Liver (tissue), 8 donors: ENCODE measurements at regions not wholly inside any gene's neighbourhood (a gene's known extent, or its start where the extent isn't known, plus 50 kb on each side); places are given as distances from the start of the nearest gene placed in this dataset.

ENCODE experiments used
- DNase-seq: peaks from one replicate; pipeline ENCODE4 v3.0.0-alpha.2; 2017; ENCODE audit warnings: low spot score
- H3K27ac ChIP-seq, 2 donors: one replicate each; pipeline ENCODE4 v1.7.0; 2013; ENCODE audit warnings: inconsistent platforms in 2 of 2, low read length in 2 of 2, control low read depth in 1 of 2, low read depth in 1 of 2, mild to moderate bottlenecking in 1 of 2
- H3K27me3 ChIP-seq, 4 donors: one replicate each; pipeline versions ENCODE4 v1.6.1 to v1.7.0; 2013; ENCODE audit warnings: low read length in 3 of 4, inconsistent platforms in 1 of 4, mild to moderate bottlenecking in 1 of 4, moderate library complexity in 1 of 4; ENCODE audit not compliant: control insufficient read depth in 4 of 4, insufficient read depth in 4 of 4
- H3K36me3 ChIP-seq, 4 donors: one replicate each; pipeline versions ENCODE4 v1.6.1 to v1.7.0; 2013; ENCODE audit warnings: low read length in 3 of 4, mild to moderate bottlenecking in 3 of 4, low read depth in 1 of 4, moderate library complexity in 1 of 4; ENCODE audit not compliant: control insufficient read depth in 4 of 4, insufficient read depth in 3 of 4
- H3K4me1 ChIP-seq, 4 donors: one replicate each; pipeline versions ENCODE4 v1.6.1 to v1.7.0; 2013; ENCODE audit warnings: low read length in 3 of 4, mild to moderate bottlenecking in 3 of 4, moderate library complexity in 1 of 4; ENCODE audit not compliant: control insufficient read depth in 4 of 4, insufficient read depth in 4 of 4
- H3K4me3 ChIP-seq, 3 donors: one replicate each; pipeline versions ENCODE4 v1.6.1 to v1.7.0; 2013; ENCODE audit warnings: low read length in 3 of 3, control low read depth in 1 of 3, low read depth in 1 of 3, mild to moderate bottlenecking in 1 of 3
- H3K9ac ChIP-seq, 2 donors: one replicate each; pipeline ENCODE4 v1.7.0; 2013; ENCODE audit warnings: low read length in 2 of 2, mild to moderate bottlenecking in 2 of 2, moderate library complexity in 2 of 2, control low read depth in 1 of 2, low read depth in 1 of 2
- H3K9me3 ChIP-seq, 4 donors: one replicate each; pipeline versions ENCODE4 v1.6.1 to v1.7.0; 2013; ENCODE audit warnings: low read length in 3 of 4; ENCODE audit not compliant: control insufficient read depth in 4 of 4
- EGR1 ChIP-seq, 2 donors: IDR thresholded peaks; 2 replicates each; pipeline ENCODE4 v1.6.1; 2016 to 2018; ENCODE audit warnings: antibody characterized with exemption in 2 of 2, low read depth in 2 of 2
- FOXA1 ChIP-seq: IDR thresholded peaks from 2 replicates; pipeline ENCODE4 v1.6.1; 2016; ENCODE audit warnings: antibody characterized with exemption
- FOXA2 ChIP-seq: IDR thresholded peaks from 2 replicates; pipeline ENCODE4 v1.6.1; 2016; ENCODE audit warnings: antibody characterized with exemption
- GABPA ChIP-seq, 2 donors: IDR thresholded peaks in 1 of 2; conservative IDR thresholded peaks in 1 of 2; 2 replicates each; pipeline ENCODE4 v1.6.1; 2016; ENCODE audit warnings: antibody characterized with exemption in 2 of 2, mild to moderate bottlenecking in 1 of 2, moderate library complexity in 1 of 2
- HNF4A ChIP-seq, 2 donors: conservative IDR thresholded peaks; 2 replicates each; pipeline ENCODE4 v1.6.1; 2016; ENCODE audit warnings: antibody characterized with exemption in 2 of 2, mild to moderate bottlenecking in 2 of 2
- HNF4G ChIP-seq: IDR thresholded peaks from 2 replicates; pipeline ENCODE4 v1.6.1; 2016; ENCODE audit warnings: antibody characterized with exemption
- JUND ChIP-seq, 2 donors: IDR thresholded peaks; 2 replicates each; pipeline ENCODE4 v1.6.1; 2016; ENCODE audit warnings: antibody characterized with exemption in 2 of 2
- NR2F2 ChIP-seq: IDR thresholded peaks from 2 replicates; pipeline ENCODE4 v1.6.1; 2016; ENCODE audit warnings: antibody characterized with exemption
- RAD21 ChIP-seq, 2 donors: IDR thresholded peaks; 2 replicates each; pipeline ENCODE4 v1.6.1; 2016; ENCODE audit warnings: antibody characterized with exemption in 2 of 2, mild to moderate bottlenecking in 2 of 2
- RXRA ChIP-seq, 2 donors: IDR thresholded peaks; 2 replicates each; pipeline ENCODE4 v1.6.1; 2017 to 2018; ENCODE audit warnings: antibody characterized with exemption in 2 of 2, mild to moderate bottlenecking in 1 of 2
- SP1 ChIP-seq: IDR thresholded peaks from 2 replicates; pipeline ENCODE4 v1.6.1; 2018; ENCODE audit warnings: antibody characterized with exemption, mild to moderate bottlenecking
- TAF1 ChIP-seq: conservative IDR thresholded peaks from 2 replicates; pipeline ENCODE4 v1.6.1; 2016; ENCODE audit warnings: antibody characterized with exemption, mild to moderate bottlenecking
- YY1 ChIP-seq: IDR thresholded peaks from 2 replicates; pipeline ENCODE4 v1.6.1; 2016; ENCODE audit warnings: antibody characterized with exemption, mild to moderate bottlenecking
- WGBS: extraction: QIAGEN DNeasy Blood & Tissue Kit; methylation state at CpG from one replicate; pipeline ENCODE4 v1.1.7; 2013; 5-methylcytosine and 5-hydroxymethylcytosine counted together
- TF ChIP-seq, protein P1 (sequence below): IDR thresholded peaks from 2 replicates; pipeline ENCODE4 v1.6.1; 2016; ENCODE audit warnings: antibody characterized with exemption
- TF ChIP-seq, protein P2 (sequence below): IDR thresholded peaks from 2 replicates; pipeline ENCODE4 v1.6.1; 2016; ENCODE audit warnings: antibody characterized with exemption
- TF ChIP-seq, protein P3 (sequence below): IDR thresholded peaks from 2 replicates; pipeline ENCODE4 v1.6.1; 2016; ENCODE audit warnings: antibody characterized with exemption, mild to moderate bottlenecking
- TF ChIP-seq, protein P4 (sequence below): IDR thresholded peaks from 2 replicates; pipeline ENCODE4 v1.6.1; 2016; ENCODE audit warnings: antibody characterized with exemption
- TF ChIP-seq, protein P5 (sequence below): fragments of 150-350 bp; IDR thresholded peaks from 2 replicates; pipeline ENCODE4 v1.5.1; 2017; ENCODE audit warnings: improper control_type of control experiment, low read depth, low read length; ENCODE audit not compliant: missing input control
- donor health status: healthy.
- donor health status: healthy.
- donor health status: healthy.
- donor health status: healthy.
- donor health status: healthy.

DNA sequence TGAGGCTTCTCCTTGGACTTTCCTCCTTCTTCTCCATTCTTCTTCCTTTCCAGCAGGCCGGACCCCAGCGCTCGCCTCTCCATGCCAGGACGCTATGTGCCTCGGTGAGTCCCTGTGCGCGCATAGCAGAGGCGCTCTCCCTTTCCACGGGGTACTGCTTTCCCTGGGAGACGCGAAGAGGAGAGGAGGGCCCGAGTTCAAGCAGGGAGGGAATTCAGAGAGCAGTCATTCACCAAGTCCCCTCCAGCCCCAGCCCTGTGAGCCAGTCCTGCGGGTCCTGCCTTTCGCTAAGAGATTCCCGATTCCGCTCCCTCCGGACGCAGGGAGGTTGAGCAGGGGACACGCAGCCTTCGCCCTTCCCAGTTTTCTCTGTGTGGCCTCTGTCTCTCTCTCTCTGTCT lies 160.4 kb downstream of the EFNB2 start:
- TF ChIP-seq FOXA2 (no peak), EGR1 (IDR thresholded peaks at IDR 0.05; ENCODE audit: low read depth in 2 of 2) (no peak), RAD21 (IDR thresholded peaks at IDR 0.05) (no peak), HNF4A (conservative IDR thresholded peaks at IDR 0.05) (no peak), JUND (IDR thresholded peaks at IDR 0.05) (no peak), YY1 (no peak), NR2F2 (no peak), RXRA (IDR thresholded peaks at IDR 0.05) (no peak), GABPA (IDR thresholded peaks at IDR 0.05 in 1 of 2, conservative IDR thresholded peaks at IDR 0.05 in 1 of 2) (no peak), FOXA1 (no peak), TAF1 (no peak), HNF4G (no peak), SP1 (no peak)
- TF ChIP-seq, protein P1, sequence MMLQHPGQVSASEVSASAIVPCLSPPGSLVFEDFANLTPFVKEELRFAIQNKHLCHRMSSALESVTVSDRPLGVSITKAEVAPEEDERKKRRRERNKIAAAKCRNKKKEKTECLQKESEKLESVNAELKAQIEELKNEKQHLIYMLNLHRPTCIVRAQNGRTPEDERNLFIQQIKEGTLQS, result no peak
- TF ChIP-seq, protein P2, sequence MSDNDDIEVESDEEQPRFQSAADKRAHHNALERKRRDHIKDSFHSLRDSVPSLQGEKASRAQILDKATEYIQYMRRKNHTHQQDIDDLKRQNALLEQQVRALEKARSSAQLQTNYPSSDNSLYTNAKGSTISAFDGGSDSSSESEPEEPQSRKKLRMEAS, result no peak
- TF ChIP-seq, protein P3, sequence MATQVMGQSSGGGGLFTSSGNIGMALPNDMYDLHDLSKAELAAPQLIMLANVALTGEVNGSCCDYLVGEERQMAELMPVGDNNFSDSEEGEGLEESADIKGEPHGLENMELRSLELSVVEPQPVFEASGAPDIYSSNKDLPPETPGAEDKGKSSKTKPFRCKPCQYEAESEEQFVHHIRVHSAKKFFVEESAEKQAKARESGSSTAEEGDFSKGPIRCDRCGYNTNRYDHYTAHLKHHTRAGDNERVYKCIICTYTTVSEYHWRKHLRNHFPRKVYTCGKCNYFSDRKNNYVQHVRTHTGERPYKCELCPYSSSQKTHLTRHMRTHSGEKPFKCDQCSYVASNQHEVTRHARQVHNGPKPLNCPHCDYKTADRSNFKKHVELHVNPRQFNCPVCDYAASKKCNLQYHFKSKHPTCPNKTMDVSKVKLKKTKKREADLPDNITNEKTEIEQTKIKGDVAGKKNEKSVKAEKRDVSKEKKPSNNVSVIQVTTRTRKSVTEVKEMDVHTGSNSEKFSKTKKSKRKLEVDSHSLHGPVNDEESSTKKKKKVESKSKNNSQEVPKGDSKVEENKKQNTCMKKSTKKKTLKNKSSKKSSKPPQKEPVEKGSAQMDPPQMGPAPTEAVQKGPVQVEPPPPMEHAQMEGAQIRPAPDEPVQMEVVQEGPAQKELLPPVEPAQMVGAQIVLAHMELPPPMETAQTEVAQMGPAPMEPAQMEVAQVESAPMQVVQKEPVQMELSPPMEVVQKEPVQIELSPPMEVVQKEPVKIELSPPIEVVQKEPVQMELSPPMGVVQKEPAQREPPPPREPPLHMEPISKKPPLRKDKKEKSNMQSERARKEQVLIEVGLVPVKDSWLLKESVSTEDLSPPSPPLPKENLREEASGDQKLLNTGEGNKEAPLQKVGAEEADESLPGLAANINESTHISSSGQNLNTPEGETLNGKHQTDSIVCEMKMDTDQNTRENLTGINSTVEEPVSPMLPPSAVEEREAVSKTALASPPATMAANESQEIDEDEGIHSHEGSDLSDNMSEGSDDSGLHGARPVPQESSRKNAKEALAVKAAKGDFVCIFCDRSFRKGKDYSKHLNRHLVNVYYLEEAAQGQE, result no peak
- TF ChIP-seq, protein P4, sequence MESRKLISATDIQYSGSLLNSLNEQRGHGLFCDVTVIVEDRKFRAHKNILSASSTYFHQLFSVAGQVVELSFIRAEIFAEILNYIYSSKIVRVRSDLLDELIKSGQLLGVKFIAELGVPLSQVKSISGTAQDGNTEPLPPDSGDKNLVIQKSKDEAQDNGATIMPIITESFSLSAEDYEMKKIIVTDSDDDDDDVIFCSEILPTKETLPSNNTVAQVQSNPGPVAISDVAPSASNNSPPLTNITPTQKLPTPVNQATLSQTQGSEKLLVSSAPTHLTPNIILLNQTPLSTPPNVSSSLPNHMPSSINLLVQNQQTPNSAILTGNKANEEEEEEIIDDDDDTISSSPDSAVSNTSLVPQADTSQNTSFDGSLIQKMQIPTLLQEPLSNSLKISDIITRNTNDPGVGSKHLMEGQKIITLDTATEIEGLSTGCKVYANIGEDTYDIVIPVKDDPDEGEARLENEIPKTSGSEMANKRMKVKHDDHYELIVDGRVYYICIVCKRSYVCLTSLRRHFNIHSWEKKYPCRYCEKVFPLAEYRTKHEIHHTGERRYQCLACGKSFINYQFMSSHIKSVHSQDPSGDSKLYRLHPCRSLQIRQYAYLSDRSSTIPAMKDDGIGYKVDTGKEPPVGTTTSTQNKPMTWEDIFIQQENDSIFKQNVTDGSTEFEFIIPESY, result no peak
- TF ChIP-seq, protein P5, sequence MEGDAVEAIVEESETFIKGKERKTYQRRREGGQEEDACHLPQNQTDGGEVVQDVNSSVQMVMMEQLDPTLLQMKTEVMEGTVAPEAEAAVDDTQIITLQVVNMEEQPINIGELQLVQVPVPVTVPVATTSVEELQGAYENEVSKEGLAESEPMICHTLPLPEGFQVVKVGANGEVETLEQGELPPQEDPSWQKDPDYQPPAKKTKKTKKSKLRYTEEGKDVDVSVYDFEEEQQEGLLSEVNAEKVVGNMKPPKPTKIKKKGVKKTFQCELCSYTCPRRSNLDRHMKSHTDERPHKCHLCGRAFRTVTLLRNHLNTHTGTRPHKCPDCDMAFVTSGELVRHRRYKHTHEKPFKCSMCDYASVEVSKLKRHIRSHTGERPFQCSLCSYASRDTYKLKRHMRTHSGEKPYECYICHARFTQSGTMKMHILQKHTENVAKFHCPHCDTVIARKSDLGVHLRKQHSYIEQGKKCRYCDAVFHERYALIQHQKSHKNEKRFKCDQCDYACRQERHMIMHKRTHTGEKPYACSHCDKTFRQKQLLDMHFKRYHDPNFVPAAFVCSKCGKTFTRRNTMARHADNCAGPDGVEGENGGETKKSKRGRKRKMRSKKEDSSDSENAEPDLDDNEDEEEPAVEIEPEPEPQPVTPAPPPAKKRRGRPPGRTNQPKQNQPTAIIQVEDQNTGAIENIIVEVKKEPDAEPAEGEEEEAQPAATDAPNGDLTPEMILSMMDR, result no peak
- Histone ChIP-seq H3K4me3 (no peak overlapping the region), H3K9ac (no peak overlapping the region), H3K4me1 (no peaks in the 10 kb centered on the region), H3K36me3 (no peaks in the 10 kb centered on the region), H3K27ac (no peak overlapping the region), H3K9me3 (no peaks in the 10 kb centered on the region), H3K27me3 (peaks cover 0 to 2% (median 0%) of the 10 kb centered on the region in 4 donors)
- no peak for DNase-seq
- 93% methylated on average over 20 of the region's 20 CpGs for WGBS
